ENCODE measurements at regions not wholly inside any gene's neighbourhood (a gene's known extent, or its start where the extent isn't known, plus 50 kb on each side); places are given as distances from the start of the nearest gene placed in this dataset.

DNA sequence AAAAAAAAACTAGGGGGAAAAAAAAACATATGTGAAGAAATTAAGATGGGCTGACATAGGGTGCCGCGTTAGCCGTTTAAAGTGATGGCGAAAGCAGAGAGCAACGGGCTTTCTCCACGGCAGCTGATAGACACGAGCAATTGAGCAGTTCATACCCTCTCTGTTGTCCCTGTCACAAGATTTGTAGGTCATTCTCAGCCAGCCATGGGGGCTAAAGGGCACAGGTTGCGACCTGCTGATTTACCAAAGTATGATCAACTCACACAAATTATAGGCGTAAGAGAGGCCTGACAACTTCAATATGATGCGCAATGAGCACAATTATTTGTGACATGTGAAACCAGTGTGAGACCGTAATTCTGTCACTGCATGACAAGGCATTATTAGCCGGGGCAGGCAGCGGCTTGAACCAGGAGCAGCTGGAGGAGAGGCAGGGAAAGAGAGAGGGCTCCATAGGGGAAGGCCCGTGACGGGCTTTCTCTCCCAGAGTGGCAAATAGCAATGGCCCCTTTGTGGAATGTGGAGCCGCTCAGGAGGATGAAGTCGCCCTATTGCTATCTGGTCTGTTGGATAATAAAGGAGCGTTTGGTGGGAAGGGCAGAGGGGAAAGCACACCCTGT, 195.1 kb upstream of the HABP2 start:
- no peak for DNase-seq (ENCODE audit: low read depth)

DNA sequence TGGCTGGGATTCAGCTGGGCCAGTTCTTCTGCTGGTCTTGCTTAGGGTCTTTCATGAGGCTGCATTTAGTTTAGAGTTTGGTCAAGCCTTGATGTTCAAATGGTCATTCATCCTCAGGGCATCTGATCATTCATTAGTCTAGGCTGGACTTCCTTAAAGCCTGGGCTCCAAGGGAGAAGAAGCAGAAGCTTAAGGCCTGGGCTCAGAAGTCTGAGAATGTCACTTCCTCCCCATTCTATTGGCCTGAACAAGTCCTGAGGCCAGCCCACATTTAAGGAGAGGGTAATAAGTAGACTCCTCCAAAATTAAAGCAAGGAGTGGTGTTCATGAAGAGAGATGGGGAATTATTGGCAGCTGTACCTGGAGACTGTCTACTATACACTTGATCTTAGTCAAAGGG, 193.2 kb upstream of the HABP2 start:
- no peak for DNase-seq (ENCODE audit: low read depth)

DNA sequence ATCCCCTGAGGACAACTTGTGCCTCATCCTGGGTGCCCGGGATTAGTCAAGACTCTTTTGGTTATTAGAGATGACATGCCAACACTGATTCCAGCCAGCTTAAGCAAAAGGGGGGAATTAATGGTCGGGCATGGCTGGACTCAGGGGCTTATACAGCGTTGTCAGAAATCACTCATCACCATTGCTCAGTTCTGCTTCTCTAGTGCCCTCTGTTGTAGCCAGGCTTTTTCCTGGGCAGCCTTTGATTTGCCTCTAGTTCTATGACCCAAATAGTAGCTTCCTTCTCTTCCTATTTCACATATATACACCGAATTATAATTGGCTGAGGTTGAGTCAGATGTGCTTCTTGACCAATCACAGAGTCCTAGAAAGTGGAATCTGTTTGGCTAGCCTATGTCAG, 192.0 kb upstream of the HABP2 start:
- DNase-seq (ENCODE audit: low read depth), result no peak

DNA sequence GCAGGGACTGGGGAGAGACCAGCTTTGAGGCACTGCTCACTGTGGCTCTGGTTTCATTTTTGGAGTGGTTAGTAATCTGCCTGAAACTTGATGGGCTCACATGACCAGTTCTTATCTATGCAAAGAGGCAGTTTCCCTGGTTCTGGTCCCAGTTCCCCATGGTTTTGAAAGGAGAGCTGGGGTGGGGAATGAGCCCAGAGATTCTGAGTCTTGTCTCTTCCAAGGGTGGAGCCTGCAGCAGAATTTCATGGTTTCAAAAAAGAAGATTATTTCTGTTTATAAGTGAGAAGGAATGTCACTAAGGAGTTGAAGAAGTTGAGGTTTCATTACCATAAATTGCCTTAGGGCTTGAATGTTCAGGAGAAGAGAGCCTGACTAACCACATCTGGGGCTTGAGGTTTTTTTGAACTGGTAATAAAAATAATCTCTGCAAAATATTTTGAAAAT, 190.2 kb upstream of the HABP2 start:
- DNase-seq (ENCODE audit: low read depth), result no peak

DNA sequence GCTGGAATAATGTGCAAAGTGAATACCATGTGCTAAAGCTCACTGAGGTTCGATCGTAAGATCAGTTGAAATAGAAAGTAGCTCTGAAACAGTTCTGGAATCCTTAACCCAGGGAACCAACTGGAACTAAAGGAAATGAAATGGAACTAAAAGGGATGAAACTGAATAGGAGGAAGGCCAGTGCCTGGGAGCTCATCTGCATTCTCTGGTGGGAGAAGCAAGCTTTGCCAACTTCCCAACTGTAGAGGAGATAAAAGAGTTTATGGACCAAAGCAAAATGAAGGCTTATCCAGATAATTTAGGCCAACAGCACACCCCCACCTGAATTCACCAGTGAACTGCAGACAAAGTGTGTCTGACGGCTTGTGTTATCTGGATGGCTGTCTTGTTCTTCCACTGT, 188.6 kb upstream of the HABP2 start:
- DNase-seq (ENCODE audit: low read depth), result no peak

DNA sequence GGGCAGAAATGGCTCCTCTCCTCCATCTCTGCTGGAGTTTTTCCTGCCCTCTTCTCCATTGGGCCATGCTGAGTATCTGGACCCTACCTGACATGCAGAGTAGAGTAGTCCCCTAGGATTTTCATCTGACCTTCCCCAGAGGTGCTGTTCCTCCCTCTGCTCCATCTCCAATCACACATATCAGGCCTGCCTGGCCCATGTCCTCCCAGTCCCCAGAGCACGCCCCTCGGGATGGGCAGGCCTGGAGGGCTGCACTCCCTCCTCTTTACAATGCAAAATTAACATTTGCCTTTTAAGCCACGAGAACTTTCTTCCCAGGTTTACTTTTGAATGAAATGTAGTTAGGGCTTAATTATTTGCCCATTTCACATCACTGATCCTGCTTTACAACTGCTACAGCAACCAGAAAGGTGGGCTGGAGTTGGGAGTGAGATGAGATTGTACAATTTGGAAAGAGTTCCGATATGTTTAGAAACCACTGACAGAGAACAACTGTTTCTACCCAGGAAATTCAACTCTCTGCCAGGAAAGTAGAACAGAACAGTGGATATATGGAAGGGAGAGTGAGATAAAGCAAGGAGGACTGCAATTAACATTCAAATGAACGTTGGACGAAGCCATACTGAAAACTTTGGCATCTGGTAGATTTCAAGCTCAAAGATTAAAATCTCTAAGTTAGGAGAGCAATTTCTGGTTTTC, 184.0 kb upstream of the HABP2 start:
- DNase-seq (ENCODE audit: low read depth), result no peak

DNA sequence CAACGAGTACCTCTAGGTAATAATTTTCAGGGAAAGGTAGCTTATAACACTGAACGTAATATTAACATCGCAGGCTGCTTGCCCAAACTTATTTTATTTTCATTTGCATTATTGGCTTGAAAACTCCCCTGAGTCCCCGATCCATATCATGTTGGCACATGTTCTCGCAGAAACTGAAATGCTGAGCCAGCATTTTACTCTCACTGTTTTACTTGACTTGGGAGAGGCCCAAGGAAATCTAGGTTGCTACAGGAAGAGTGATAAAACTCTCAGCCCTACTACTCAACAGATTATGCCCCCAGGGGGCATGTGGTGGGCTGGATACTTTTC, 183.5 kb upstream of the HABP2 start:
- DNase-seq (ENCODE audit: low read depth), result no peak

DNA sequence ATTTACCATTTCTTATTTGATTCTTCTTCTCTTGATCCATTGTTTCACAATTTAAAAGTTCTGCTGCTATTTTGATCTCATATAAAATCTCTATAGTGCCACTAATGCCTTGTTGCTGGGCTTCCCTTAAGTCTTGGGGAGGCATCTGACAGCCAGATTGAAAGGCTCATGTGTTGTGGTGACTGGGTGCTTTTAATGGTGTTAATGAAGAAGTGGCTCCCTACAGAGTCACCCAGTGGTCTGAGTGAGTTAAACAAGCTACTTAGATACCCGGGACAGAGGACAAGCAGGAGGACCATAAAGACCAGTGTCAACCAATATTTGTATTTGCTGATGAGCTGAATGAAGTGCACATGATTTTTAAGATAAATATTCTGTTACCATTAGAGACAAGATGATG, 176.4 kb upstream of the HABP2 start:
- no peak for DNase-seq (ENCODE audit: low read depth)

DNA sequence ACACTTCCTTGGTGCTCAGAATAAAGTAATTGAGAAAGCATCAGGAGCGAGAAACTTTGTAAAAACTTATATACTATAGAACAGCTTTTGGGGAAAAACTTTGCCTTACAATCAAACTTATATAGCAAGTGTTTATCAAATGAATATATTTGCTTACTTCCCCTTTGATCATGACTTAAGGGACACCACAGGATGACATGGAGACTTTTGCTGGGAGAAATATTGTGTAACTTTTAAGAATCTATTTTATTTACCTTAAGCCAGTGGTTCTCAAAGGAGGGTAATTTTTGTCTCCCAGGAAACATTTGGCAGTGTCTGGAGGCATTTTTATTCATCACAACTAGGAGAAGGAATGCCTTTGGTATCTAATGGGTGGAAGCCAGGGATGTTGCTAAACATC, 173.8 kb upstream of the HABP2 start:
- DNase-seq (ENCODE audit: low read depth), result no peak

DNA sequence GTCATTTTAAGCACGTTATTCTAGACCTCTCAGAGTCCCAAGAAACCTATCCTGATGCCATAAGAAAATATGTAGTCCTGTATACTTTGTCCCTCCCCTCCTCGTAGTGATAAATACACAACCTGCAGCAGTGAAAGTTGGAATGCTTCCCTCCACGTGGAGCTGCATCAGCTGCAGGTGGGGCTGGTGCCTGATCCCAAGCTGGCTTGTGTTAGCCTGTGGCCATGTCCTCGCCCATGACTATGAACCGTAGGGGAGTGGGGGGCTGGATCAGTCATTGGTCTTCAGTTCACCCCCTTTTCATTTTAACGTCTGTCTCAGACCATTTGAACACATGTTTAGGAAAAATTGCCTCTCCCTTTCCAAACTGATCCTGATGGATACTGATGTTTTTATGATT, 171.4 kb upstream of the HABP2 start:
- DNase-seq (ENCODE audit: low read depth), result no peak

DNA sequence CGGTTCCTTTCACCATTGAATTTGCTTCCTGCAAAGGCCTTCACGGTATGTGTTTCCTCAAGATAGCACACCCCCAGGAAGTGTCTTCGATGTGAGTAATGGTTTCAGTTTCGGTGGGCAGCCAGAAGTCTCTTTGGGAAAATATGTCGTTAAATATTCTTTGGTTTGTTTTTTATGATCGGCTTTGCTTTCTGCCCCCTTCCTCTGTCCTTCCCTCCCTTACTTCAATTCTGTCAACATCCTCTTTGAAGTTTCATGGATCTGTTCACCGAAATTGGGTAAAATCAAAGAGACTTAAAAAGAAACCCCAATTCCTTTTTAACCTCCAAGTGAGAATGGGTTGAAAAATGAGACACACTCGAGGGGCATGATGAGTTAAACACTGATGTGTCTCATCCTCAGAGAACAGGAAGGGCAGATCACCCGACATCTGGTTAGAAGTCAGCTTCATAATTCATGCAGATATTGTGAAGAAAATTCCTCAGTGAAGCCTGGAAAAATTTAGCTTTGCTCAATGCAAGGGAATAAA, 170.8 kb upstream of the HABP2 start:
- no peak for DNase-seq (ENCODE audit: low read depth)

DNA sequence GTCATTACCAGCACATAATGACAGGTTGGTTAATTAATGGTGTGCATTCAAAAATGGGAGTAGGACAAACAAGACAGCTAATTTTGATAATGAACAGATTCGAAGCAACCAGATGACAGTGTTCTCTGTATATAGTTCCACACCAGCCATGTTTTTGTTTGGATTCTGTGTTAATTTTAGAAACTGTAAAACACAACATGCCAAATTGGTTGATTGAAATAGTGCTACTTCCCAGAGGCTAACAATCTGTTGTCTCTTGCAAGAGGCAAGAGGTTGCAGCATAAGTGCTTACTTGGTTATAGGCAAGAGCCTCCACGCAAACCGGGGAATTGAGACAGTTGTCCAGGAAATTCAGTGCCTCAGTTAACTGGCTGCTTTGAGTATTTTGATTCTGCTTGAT, 170.2 kb upstream of the HABP2 start:
- DNase-seq (ENCODE audit: low read depth), result no peak

DNA sequence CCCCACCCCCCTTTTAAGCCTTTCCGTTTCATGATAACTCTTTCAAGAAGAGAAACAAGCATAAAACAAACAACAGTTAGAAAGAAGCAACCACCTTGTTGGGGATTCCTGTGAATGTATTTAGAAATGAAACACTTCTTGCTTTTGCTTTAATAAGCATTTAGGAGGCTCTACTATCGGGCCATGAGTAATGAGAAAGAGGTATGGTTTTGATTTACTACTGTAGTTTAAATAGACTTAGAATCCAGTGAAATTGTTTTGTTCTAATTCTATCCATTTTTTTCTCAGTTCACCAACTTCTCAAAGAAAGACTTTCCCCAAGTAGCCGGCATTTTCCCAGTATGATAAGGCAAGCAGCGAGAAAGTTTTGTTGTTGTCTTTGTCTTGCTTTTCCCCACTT, 168.7 kb upstream of the HABP2 start:
- no peak for DNase-seq (ENCODE audit: low read depth)

DNA sequence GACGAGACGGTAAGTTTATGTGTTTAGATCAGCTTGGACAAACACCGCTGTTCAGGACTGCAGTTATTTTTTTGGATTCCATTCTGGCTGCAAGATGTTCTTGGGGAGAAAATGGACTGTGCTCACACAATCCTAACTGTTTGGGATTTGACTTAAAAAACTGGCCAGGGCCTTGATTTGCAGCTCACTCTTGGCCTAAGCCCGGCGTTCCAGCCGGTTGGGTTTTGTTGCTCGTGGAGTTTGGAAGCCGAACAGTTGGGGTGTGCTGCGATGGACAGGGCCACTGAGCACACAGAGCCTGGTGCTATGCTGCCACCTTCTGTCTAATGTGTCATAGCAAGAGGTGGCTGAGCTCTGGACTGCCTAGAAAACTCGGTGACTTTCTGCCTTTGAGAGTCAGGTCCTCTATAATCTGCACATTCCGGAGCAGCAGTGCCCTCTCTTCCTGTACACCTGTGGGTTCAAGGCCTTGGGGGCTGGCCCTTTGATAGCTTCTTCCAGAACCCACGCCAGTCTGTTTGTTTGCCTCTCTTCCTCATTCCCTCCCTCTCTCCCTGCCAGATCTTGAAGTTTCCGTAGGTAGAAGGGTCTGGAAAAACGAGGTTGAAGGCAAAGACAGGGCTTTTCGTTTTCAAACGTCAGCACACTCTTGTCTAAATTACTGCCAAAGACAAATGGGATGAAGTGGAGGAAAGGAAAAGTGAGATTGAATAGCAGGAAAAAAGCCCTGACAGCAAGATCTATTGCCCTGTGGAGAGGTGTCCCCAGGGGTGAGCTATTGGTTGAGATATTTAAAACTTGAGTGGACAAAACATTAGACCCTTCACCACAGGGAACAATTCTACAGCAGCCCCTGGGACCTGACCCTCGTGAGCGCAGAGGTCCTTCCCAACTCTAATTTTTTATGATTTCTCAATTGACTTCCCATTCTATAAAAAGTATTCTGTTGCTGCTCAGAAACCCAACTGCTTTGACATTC, 167.5 kb upstream of the HABP2 start:
- DNase-seq (ENCODE audit: low read depth), result peak; percentile 81

DNA sequence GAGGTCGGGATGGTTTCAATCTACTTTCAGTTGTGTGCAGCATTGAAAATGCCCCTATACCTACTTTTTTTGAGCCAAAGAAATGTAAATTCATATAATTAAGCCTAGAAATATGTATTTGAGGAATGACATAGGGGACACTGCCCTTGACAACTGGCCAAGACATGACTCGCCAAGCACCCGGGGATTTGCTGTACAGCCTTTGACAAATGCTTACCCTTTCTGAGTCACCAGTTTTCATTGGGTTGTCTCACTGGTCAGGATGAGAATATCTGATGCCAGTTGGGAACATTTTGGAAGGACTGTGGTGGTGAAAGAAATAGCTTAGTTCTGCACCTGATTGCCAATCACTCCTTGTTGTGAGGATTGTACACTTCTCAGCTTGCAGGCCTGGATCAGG, 166.8 kb upstream of the HABP2 start:
- DNase-seq (ENCODE audit: low read depth), result peak; percentile 26

DNA sequence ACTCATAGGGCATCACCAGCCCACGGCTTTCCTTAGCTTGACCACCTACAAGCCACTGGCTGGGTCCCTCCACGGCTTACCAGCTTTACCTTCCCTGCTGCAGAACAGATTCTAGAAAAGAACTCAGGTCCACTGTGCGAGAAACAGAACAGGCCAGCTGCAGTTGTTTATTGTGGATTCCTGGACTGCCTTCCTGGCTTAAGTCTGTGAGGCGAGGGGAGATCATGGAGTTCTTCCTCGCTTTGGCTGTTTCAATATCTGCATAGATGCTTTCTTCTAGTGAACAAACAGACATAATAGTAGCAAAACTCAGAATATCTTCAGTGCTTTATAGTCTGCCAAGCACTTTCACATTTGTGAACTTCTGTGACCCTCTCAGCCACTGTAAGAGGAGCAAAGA, 162.9 kb upstream of the HABP2 start:
- DNase-seq (ENCODE audit: low read depth), result no peak

DNA sequence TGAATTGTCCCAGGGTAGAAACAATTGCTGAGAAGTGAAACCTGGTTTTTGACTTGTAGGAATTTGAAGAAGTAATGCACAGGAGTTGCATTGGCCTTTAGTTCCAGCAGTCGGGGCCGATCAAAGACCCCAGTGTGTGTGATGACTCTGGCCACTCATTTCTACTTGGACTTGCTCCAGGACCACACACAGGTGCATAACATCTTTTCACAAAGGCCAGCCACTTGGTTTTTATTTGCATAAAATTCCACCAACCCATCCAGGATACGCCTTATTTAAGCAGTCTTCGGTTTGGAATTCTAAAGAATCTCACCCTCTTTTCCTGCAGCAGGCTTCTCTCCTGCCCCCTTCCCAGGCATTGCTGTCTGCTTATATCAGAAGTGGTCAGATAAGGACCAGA, 162.0 kb upstream of the HABP2 start:
- no peak for DNase-seq (ENCODE audit: low read depth)

DNA sequence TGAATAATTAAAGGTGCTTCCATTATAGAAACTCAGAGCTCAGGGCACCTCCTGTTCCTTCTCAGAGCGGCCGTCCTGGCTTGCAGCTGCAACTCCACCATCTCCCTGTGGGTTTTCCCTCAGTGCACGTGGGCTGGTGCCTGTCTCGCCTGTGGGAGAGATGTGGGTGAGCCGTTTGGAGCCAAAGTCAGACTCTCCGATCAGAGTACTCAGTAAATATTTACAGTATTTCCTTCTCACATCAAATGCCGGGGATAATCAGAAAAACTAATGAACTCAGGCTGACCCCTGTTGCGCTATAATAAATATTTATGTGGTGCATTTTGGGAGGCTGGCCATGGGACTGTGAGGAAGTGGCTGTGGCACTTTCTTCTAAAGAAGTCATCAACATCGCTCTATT, 155.8 kb upstream of the HABP2 start:
- DNase-seq (ENCODE audit: low read depth), result no peak

DNA sequence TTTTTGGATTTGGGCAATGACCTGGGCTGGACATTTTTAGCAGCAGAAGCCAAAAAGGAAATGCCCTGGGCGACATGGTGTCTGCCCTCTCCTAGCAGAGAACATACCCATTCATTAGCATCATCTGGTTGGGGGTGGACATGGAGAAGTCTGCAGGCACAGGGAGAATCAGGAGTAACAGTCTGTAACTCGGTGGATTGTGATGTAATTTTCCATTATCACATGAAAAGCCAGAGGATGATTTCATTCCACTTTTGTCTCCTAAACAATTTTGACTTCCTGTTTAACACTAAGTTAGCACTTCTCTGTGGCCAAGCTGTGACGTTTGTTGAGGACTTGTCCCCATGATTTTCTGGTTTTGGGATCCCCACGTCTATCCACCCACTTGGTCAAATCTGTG, 153.8 kb upstream of the HABP2 start:
- no peak for DNase-seq (ENCODE audit: low read depth)

DNA sequence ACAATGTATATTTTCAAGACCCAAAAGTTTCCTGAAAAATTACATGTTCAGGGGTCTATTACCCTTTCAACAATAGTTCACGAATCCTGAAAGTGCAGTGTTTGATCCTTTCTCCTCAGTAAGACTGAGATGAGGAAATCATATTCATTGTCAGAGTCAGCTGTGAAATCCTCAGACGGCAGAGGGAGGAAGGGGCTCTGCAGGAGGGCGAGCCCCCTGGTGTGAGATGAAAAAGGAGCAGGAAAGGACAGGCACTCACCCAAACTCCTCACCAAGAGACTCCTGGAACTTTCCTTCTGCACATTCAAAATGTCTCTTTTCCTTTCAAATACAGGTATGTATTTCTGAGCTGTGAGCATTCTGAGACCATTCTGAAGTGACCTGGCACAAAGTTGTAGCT, 150.3 kb upstream of the HABP2 start:
- no peak for DNase-seq (ENCODE audit: low read depth)

DNA sequence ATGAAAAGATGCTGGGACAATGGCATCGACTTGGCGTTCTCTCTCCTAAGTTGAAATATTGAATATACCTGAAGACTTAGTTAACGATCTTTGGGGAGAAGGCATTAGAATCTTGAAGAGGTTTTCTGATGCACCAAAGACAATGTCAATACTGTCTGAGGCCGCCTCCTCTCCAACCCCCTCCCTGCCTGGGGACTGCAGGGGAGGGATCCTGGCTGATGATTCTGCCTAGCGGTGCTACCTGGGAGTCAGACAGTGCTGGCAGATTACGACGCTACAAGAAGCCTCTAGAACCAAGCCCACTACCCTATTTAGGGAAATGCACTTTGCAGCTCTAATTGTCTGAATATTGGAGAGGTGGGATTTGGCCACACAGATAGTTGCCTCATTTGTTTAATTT, 145.6 kb upstream of the HABP2 start:
- DNase-seq (ENCODE audit: low read depth), result no peak

DNA sequence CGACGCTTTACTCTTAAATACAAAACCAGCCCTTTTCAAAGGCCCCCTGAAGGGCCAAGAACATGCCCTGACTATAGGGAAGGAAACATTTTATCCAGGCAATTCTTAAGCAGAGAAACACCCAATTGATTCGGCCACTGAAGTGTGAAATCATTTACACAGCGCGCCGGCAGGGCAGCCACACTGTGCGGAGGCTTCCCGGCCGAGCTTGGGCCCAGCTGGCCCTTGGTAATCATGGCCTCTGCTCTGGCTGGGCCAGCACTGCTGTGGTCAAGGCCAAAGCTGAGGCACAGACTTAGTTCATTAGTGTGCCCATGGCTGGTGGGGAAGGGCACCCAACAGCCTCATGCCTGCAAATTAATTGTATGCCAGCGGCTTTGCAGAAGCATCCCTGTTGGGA, 143.7 kb upstream of the HABP2 start:
- DNase-seq (ENCODE audit: low read depth), result no peak
